ENCODE measurements at regions not wholly inside any gene's neighbourhood (a gene's known extent, or its start where the extent isn't known, plus 50 kb on each side); places are given as distances from the start of the nearest gene placed in this dataset.

GRCh38 chr15:72887376-72887775, 103.8 kb upstream of the ADPGK start:
- Mint-ChIP-seq H3K27me3 (peaks cover 18% of the 10 kb centered on the region), H3K4me3 (no peak overlapping the region), H3K9me3 (peaks cover 6% of the 10 kb centered on the region), H3K4me1 (no peaks in the 10 kb centered on the region), H3K27ac (no peak overlapping the region), H3K36me3 (no peaks in the 10 kb centered on the region)
- DNase-seq, result no peak

GRCh38 chr15:72884311-72884710, 100.8 kb upstream of the ADPGK start:
- Mint-ChIP-seq H3K36me3 (no peaks in the 10 kb centered on the region), H3K27me3 (peaks cover 20% of the 10 kb centered on the region), H3K9me3 (peaks cover 8% of the 10 kb centered on the region), H3K4me3 (no peak overlapping the region), H3K27ac (no peak overlapping the region), H3K4me1 (no peaks in the 10 kb centered on the region)
- DNase-seq, result no peak

GRCh38 chr15:72873379-72874233, 90.0 kb upstream of the ADPGK start:
- DNase-seq, result no peak
- peaks cover 19% of the 10 kb centered on the region for H3K27me3 Mint-ChIP-seq
- no peak overlapping the region for H3K27ac Mint-ChIP-seq
- H3K36me3 Mint-ChIP-seq, result no peaks in the 10 kb centered on the region
- no peaks in the 10 kb centered on the region for H3K4me1 Mint-ChIP-seq
- no peak overlapping the region for H3K4me3 Mint-ChIP-seq
- no peaks in the 10 kb centered on the region for H3K9me3 Mint-ChIP-seq

- H3K4me3 Mint-ChIP-seq, result no peak overlapping the region
- no peak for DNase-seq
- H3K4me1 Mint-ChIP-seq, result no peaks in the 10 kb centered on the region
- peaks cover 18% of the 10 kb centered on the region for H3K27me3 Mint-ChIP-seq
- no peaks in the 10 kb centered on the region for H3K9me3 Mint-ChIP-seq
- no peak overlapping the region for H3K27ac Mint-ChIP-seq
- no peaks in the 10 kb centered on the region for H3K36me3 Mint-ChIP-seq
Observed at GRCh38 chr15:72872066-72872845, 88.7 kb upstream of the ADPGK start.

GRCh38 chr15:72866866-72867616, 83.5 kb upstream of the ADPGK start:
- Mint-ChIP-seq H3K4me1 (no peaks in the 10 kb centered on the region), H3K36me3 (no peaks in the 10 kb centered on the region), H3K27ac (no peak overlapping the region), H3K9me3 (no peaks in the 10 kb centered on the region), H3K27me3 (peaks cover 20% of the 10 kb centered on the region), H3K4me3 (no peak overlapping the region)
- DNase-seq, result no peak

GRCh38 chr15:72866182-72866581, 82.6 kb upstream of the ADPGK start:
- Mint-ChIP-seq H3K4me3 (no peak overlapping the region), H3K36me3 (no peaks in the 10 kb centered on the region), H3K9me3 (no peaks in the 10 kb centered on the region), H3K27me3 (peaks cover 16% of the 10 kb centered on the region), H3K4me1 (no peaks in the 10 kb centered on the region), H3K27ac (no peak overlapping the region)
- no peak for DNase-seq

- no peak for DNase-seq
- no peaks in the 10 kb centered on the region for H3K4me1 Mint-ChIP-seq
Observed at GRCh38 chr15:72865486-72865885, 81.9 kb upstream of the ADPGK start.

GRCh38 chr15:72864681-72865080, 81.1 kb upstream of the ADPGK start:
- DNase-seq, result no peak
- Mint-ChIP-seq H3K27me3 (peaks cover 12% of the 10 kb centered on the region), H3K27ac (no peak overlapping the region), H3K36me3 (no peaks in the 10 kb centered on the region), H3K4me3 (no peak overlapping the region), H3K4me1 (no peaks in the 10 kb centered on the region), H3K9me3 (no peaks in the 10 kb centered on the region)

More at GRCh38 chr15:72865486-72865885, 81.9 kb upstream of the ADPGK start:
- H3K27ac Mint-ChIP-seq, result no peak overlapping the region
- H3K4me3 Mint-ChIP-seq, result no peak overlapping the region
- H3K36me3 Mint-ChIP-seq, result no peaks in the 10 kb centered on the region
- H3K27me3 Mint-ChIP-seq, result peaks cover 12% of the 10 kb centered on the region
- no peaks in the 10 kb centered on the region for H3K9me3 Mint-ChIP-seq

- no peaks in the 10 kb centered on the region for H3K36me3 Mint-ChIP-seq
- no peaks in the 10 kb centered on the region for H3K9me3 Mint-ChIP-seq
- H3K27ac Mint-ChIP-seq, result no peak overlapping the region
- H3K4me1 Mint-ChIP-seq, result no peaks in the 10 kb centered on the region
- no peak for DNase-seq
- no peak overlapping the region for H3K4me3 Mint-ChIP-seq
- peaks cover 8% of the 10 kb centered on the region for H3K27me3 Mint-ChIP-seq
Observed at GRCh38 chr15:72861354-72861910, 77.9 kb upstream of the ADPGK start.

GRCh38 chr15:72859757-72860145, 76.2 kb upstream of the ADPGK start:
- H3K9me3 Mint-ChIP-seq, result no peaks in the 10 kb centered on the region
- no peak for DNase-seq
- H3K36me3 Mint-ChIP-seq, result no peaks in the 10 kb centered on the region
- no peak overlapping the region for H3K27ac Mint-ChIP-seq
- no peak overlapping the region for H3K4me3 Mint-ChIP-seq
- no peaks in the 10 kb centered on the region for H3K4me1 Mint-ChIP-seq
- H3K27me3 Mint-ChIP-seq, result peaks cover 8% of the 10 kb centered on the region

GRCh38 chr15:72859017-72859756, 75.6 kb upstream of the ADPGK start:
- Mint-ChIP-seq H3K27ac (no peak overlapping the region), H3K9me3 (no peaks in the 10 kb centered on the region), H3K4me1 (no peaks in the 10 kb centered on the region), H3K27me3 (peaks cover 9% of the 10 kb centered on the region), H3K36me3 (no peaks in the 10 kb centered on the region), H3K4me3 (no peak overlapping the region)
- no peak for DNase-seq

GRCh38 chr15:72858205-72858604, 74.6 kb upstream of the ADPGK start:
- Mint-ChIP-seq H3K9me3 (no peaks in the 10 kb centered on the region), H3K4me1 (no peaks in the 10 kb centered on the region), H3K27ac (no peak overlapping the region), H3K27me3 (peaks cover 9% of the 10 kb centered on the region), H3K4me3 (no peak overlapping the region), H3K36me3 (no peaks in the 10 kb centered on the region)
- DNase-seq, result no peak

- no peaks in the 10 kb centered on the region for H3K36me3 Mint-ChIP-seq
- no peak overlapping the region for H3K27ac Mint-ChIP-seq
- no peak for DNase-seq
- no peaks in the 10 kb centered on the region for H3K9me3 Mint-ChIP-seq
- no peaks in the 10 kb centered on the region for H3K4me1 Mint-ChIP-seq
- H3K27me3 Mint-ChIP-seq, result peaks cover 9% of the 10 kb centered on the region
- no peak overlapping the region for H3K4me3 Mint-ChIP-seq
Observed at GRCh38 chr15:72857331-72858063, 73.9 kb upstream of the ADPGK start.

- peaks cover 9% of the 10 kb centered on the region for H3K27me3 Mint-ChIP-seq
- H3K9me3 Mint-ChIP-seq, result no peaks in the 10 kb centered on the region
- no peaks in the 10 kb centered on the region for H3K4me1 Mint-ChIP-seq
- H3K36me3 Mint-ChIP-seq, result no peaks in the 10 kb centered on the region
- H3K27ac Mint-ChIP-seq, result no peak overlapping the region
- no peak for DNase-seq
- H3K4me3 Mint-ChIP-seq, result no peak overlapping the region
Observed at GRCh38 chr15:72856549-72857040, 73.0 kb upstream of the ADPGK start.

Data from activated naive CD8-positive, alpha-beta T cell treated with anti-CD3 and anti-CD28 coated beads for 36 hours (primary cell).